ENCODE measurements at regions not wholly inside any gene's neighbourhood (a gene's known extent, or its start where the extent isn't known, plus 50 kb on each side); places are given as distances from the start of the nearest gene placed in this dataset.

GRCh38 chr10:104574427-104574826, 66.7 kb upstream of the SORCS3 start:
- no peak for TF ChIP-seq POLR2A (IDR thresholded peaks at IDR 0.05)
- TF ChIP-seq, protein P1, sequence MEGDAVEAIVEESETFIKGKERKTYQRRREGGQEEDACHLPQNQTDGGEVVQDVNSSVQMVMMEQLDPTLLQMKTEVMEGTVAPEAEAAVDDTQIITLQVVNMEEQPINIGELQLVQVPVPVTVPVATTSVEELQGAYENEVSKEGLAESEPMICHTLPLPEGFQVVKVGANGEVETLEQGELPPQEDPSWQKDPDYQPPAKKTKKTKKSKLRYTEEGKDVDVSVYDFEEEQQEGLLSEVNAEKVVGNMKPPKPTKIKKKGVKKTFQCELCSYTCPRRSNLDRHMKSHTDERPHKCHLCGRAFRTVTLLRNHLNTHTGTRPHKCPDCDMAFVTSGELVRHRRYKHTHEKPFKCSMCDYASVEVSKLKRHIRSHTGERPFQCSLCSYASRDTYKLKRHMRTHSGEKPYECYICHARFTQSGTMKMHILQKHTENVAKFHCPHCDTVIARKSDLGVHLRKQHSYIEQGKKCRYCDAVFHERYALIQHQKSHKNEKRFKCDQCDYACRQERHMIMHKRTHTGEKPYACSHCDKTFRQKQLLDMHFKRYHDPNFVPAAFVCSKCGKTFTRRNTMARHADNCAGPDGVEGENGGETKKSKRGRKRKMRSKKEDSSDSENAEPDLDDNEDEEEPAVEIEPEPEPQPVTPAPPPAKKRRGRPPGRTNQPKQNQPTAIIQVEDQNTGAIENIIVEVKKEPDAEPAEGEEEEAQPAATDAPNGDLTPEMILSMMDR (IDR thresholded peaks at IDR 0.05): no peak
